Type B pancreatic cell (in vitro differentiated cells): ENCODE measurements at regions not wholly inside any gene's neighbourhood (a gene's known extent, or its start where the extent isn't known, plus 50 kb on each side); places are given as distances from the start of the nearest gene placed in this dataset.

Source experiments
- DNase-seq: peaks from one replicate; pipeline ENCODE4 v3.0.0; 2021; ENCODE audit warnings: mixed read lengths; ENCODE audit not compliant: unreplicated experiment; ENCODE audit errors: extremely low spot score
- H3K27ac Mint-ChIP-seq: 2 replicates; pipeline ENCODE4 v1.8.0; 2021; ENCODE audit warnings: mild to moderate bottlenecking, mixed read lengths
- H3K27me3 Mint-ChIP-seq: 2 replicates; pipeline ENCODE4 v1.8.0; 2021; ENCODE audit warnings: mixed read lengths
- H3K36me3 Mint-ChIP-seq: 2 replicates; pipeline ENCODE4 v1.8.0; 2021; ENCODE audit warnings: mixed read lengths
- H3K4me1 Mint-ChIP-seq: one replicate; pipeline ENCODE4 v1.8.0; 2021; ENCODE audit warnings: mixed read lengths; ENCODE audit not compliant: unreplicated experiment
- H3K4me3 Mint-ChIP-seq: 2 replicates; pipeline ENCODE4 v1.8.0; 2021; ENCODE audit warnings: mild to moderate bottlenecking, mixed read lengths
- H3K9me3 Mint-ChIP-seq: 2 replicates; pipeline ENCODE4 v1.8.0; 2021; ENCODE audit warnings: mixed read lengths
- TF ChIP-seq, protein P1 (sequence below): fragments of 200-600 bp; sonication (generic); conservative IDR thresholded peaks from 2 replicates; pipeline ENCODE4 v1.5.0; 2021; ENCODE audit warnings: antibody characterized with exemption, mild to moderate bottlenecking

DNA sequence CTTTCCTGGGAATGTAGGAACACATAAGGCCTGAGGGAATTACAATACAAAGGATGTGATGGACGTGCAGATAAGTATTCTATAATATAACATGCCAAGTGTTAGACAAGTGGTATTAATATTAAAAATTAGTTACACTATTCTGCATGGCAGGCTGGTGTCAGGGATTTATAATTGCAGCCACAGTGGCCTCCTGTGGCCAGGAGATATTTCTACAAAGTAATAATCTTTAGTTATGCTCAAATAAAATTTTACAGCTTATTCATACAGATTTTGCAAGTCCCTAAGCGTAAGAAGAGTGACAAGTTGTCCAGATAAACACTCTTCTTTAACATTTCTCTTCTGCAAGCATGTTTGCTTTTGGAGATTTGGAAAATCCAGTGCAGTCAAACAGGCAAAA is 90.4 kb upstream of the CBLN2 start:
- TF ChIP-seq, protein P1, sequence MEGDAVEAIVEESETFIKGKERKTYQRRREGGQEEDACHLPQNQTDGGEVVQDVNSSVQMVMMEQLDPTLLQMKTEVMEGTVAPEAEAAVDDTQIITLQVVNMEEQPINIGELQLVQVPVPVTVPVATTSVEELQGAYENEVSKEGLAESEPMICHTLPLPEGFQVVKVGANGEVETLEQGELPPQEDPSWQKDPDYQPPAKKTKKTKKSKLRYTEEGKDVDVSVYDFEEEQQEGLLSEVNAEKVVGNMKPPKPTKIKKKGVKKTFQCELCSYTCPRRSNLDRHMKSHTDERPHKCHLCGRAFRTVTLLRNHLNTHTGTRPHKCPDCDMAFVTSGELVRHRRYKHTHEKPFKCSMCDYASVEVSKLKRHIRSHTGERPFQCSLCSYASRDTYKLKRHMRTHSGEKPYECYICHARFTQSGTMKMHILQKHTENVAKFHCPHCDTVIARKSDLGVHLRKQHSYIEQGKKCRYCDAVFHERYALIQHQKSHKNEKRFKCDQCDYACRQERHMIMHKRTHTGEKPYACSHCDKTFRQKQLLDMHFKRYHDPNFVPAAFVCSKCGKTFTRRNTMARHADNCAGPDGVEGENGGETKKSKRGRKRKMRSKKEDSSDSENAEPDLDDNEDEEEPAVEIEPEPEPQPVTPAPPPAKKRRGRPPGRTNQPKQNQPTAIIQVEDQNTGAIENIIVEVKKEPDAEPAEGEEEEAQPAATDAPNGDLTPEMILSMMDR, result no peak
- no peaks in the 10 kb centered on the region for H3K9me3 Mint-ChIP-seq
- no peaks in the 10 kb centered on the region for H3K36me3 Mint-ChIP-seq
- peaks cover 7% of the 10 kb centered on the region for H3K27me3 Mint-ChIP-seq
- DNase-seq, result no peak
- no peak overlapping the region for H3K4me3 Mint-ChIP-seq
- no peaks in the 10 kb centered on the region for H3K4me1 Mint-ChIP-seq
- H3K27ac Mint-ChIP-seq, result no peak overlapping the region

GRCh38 chr18:72630991-72631390 is 86.8 kb upstream of the CBLN2 start:
- H3K36me3 Mint-ChIP-seq, result no peaks in the 10 kb centered on the region
- TF ChIP-seq, protein P1, result no peak
- no peaks in the 10 kb centered on the region for H3K27me3 Mint-ChIP-seq
- H3K27ac Mint-ChIP-seq, result no peak overlapping the region
- H3K9me3 Mint-ChIP-seq, result no peaks in the 10 kb centered on the region
- H3K4me1 Mint-ChIP-seq, result no peaks in the 10 kb centered on the region
- no peak overlapping the region for H3K4me3 Mint-ChIP-seq
- DNase-seq, result no peak

DNA sequence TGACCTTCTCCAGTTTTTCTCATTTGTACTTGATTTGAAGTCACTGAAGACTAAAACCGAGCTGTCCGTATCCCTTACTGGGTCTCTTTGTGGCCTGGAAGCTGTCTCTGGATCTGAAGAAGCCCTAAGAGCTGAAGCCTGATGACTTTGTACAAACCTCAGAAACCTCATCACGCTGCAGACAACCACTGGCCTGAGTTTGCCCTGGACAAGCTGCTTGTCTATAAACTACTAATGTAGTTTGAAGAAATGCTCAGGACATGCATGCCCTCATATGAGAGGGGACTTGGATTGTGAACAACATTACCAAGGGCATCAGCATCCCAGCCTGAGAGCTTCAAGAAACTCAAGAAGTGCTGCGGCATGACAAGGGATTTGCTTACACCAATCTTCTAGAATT is 79.3 kb upstream of the CBLN2 start:
- TF ChIP-seq, protein P1, result no peak
- Mint-ChIP-seq H3K9me3 (peaks cover 5% of the 10 kb centered on the region), H3K4me1 (no peaks in the 10 kb centered on the region), H3K4me3 (no peak overlapping the region), H3K27me3 (peaks cover 5% of the 10 kb centered on the region), H3K36me3 (no peaks in the 10 kb centered on the region), H3K27ac (no peak overlapping the region)
- no peak for DNase-seq

- TF ChIP-seq, protein P1, result no peak
- Mint-ChIP-seq H3K27me3 (no peaks in the 10 kb centered on the region), H3K4me3 (no peak overlapping the region), H3K27ac (no peak overlapping the region), H3K36me3 (no peaks in the 10 kb centered on the region), H3K9me3 (peaks cover under 1% of the 10 kb centered on the region), H3K4me1 (no peaks in the 10 kb centered on the region)
- DNase-seq, result no peak
Measured at GRCh38 chr18:72613534-72613930, 69.4 kb upstream of the CBLN2 start.

DNA sequence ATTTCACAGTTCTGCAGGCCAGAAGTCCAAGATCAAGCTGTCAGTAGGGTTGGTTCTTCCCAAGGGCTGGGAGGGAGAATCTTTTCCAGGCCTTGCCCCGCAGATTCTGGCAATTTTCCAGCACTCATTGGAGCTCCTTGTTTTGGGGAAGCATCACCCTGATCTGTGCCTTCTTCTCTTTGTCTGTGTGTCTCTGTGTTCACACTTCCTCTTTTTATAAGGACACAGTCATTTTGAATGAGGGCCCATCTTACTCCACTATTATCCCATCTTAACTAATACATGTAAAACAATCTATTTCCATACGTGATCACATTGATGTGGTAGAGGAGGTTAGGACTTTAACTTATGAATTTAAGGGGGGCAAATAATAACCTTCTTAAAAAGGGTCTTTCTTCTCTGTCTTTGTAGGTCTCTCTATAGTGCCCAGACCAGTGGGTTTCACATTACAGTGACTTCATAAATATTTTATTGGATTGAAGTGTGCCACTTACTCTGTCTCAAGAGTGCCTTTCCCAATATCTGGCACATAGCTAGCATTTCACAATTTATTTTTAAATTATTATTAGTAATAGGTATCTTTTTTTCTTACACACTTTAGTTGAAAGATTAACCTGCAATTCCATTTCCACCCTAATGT is 68.9 kb upstream of the CBLN2 start:
- Mint-ChIP-seq H3K27ac (no peak overlapping the region), H3K4me3 (no peak overlapping the region), H3K4me1 (no peaks in the 10 kb centered on the region), H3K9me3 (no peaks in the 10 kb centered on the region), H3K36me3 (no peaks in the 10 kb centered on the region), H3K27me3 (no peaks in the 10 kb centered on the region)
- TF ChIP-seq, protein P1, result no peak
- no peak for DNase-seq

GRCh38 chr18:72605376-72605775 is 61.2 kb upstream of the CBLN2 start:
- Mint-ChIP-seq H3K4me1 (no peaks in the 10 kb centered on the region), H3K36me3 (no peaks in the 10 kb centered on the region), H3K27ac (no peak overlapping the region), H3K4me3 (no peak overlapping the region), H3K27me3 (no peaks in the 10 kb centered on the region), H3K9me3 (no peaks in the 10 kb centered on the region)
- TF ChIP-seq, protein P1, result no peak
- no peak for DNase-seq
